ENCODE measurements at regions not wholly inside any gene's neighbourhood (a gene's known extent, or its start where the extent isn't known, plus 50 kb on each side); places are given as distances from the start of the nearest gene placed in this dataset.

DNA sequence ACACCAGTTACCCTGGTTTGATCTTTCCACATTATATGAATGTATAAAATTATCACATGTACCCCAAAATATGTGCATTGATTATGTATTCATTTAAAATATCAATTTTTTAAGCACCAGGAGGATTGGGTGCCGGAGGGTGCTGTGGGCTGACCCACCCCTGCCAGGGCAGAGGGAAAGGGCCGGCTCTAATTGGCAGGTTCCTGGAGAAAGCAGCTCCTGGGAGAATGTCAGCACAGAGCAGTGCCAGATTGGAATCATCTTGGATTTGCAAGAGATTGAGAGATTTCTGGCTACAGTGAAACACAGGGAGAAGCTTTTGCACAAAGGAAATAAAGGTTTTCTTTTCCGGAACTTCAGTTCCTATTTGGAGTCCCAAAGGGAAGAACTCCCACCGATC, 264.4 kb upstream of the TCERG1L start:
- DNase-seq (no peak), ATAC-seq (ENCODE audit: poor library complexity) (no peak)
- H3K27ac Mint-ChIP-seq, result no peak overlapping the region
- no peaks in the 10 kb centered on the region for H3K4me1 ChIP-seq (ENCODE audit: insufficient read depth, low read length)
- H3K4me3 ChIP-seq (ENCODE audit: low read length), result no peak overlapping the region
- H3K36me3 ChIP-seq (ENCODE audit: insufficient read depth, low read length), result no peaks in the 10 kb centered on the region
- H3K9me3 Mint-ChIP-seq, result no peaks in the 10 kb centered on the region
- TF ChIP-seq, protein P1, sequence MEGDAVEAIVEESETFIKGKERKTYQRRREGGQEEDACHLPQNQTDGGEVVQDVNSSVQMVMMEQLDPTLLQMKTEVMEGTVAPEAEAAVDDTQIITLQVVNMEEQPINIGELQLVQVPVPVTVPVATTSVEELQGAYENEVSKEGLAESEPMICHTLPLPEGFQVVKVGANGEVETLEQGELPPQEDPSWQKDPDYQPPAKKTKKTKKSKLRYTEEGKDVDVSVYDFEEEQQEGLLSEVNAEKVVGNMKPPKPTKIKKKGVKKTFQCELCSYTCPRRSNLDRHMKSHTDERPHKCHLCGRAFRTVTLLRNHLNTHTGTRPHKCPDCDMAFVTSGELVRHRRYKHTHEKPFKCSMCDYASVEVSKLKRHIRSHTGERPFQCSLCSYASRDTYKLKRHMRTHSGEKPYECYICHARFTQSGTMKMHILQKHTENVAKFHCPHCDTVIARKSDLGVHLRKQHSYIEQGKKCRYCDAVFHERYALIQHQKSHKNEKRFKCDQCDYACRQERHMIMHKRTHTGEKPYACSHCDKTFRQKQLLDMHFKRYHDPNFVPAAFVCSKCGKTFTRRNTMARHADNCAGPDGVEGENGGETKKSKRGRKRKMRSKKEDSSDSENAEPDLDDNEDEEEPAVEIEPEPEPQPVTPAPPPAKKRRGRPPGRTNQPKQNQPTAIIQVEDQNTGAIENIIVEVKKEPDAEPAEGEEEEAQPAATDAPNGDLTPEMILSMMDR (IDR thresholded peaks at IDR 0.05), result no peak
- H3K36me3 Mint-ChIP-seq (ENCODE audit: low read depth), result no peaks in the 10 kb centered on the region
- no peaks in the 10 kb centered on the region for H3K27me3 Mint-ChIP-seq
- ChIA-PET POLR2A (no interaction called here), CTCF (no interaction called here)
- H3K9me3 ChIP-seq (ENCODE audit: control insufficient read depth in 1 of 2, insufficient read depth in 1 of 2, low read length in 2 of 2), result peaks cover 0 to 32% of the 10 kb centered on the region in 2 experiments
- H3K4me1 Mint-ChIP-seq (ENCODE audit: low read depth), result no peaks in the 10 kb centered on the region
- H3K4me3 Mint-ChIP-seq, result no peak overlapping the region
- H3K27ac ChIP-seq (ENCODE audit: low read depth in 1 of 2, low read length in 2 of 2), result no peak overlapping the region
- intact Hi-C loops (cut with DNase I, micrococcal nuclease), result no loop called here
- no peaks in the 10 kb centered on the region for H3K27me3 ChIP-seq (ENCODE audit: control insufficient read depth in 1 of 2, insufficient read depth in 2 of 2, low read length in 2 of 2)

GRCh38 chr10:131576341-131577177, 265.0 kb upstream of the TCERG1L start:
- TF ChIP-seq, protein P1 (IDR thresholded peaks at IDR 0.05), result no peak
- Histone ChIP-seq H3K27ac (ENCODE audit: low read depth in 1 of 2, low read length in 2 of 2) (no peak overlapping the region), H3K4me1 (ENCODE audit: insufficient read depth, low read length) (no peaks in the 10 kb centered on the region), H3K36me3 (ENCODE audit: insufficient read depth, low read length) (no peaks in the 10 kb centered on the region), H3K4me3 (ENCODE audit: low read length) (no peak overlapping the region), H3K27me3 (ENCODE audit: control insufficient read depth in 1 of 2, insufficient read depth in 2 of 2, low read length in 2 of 2) (no peaks in the 10 kb centered on the region), H3K9me3 (ENCODE audit: control insufficient read depth in 1 of 2, insufficient read depth in 1 of 2, low read length in 2 of 2) (peaks cover 0 to 32% of the 10 kb centered on the region in 2 experiments)
- ATAC-seq (ENCODE audit: poor library complexity), result no peak
- no peak for DNase-seq
- Mint-ChIP-seq H3K4me1 (ENCODE audit: low read depth) (no peaks in the 10 kb centered on the region), H3K9me3 (no peaks in the 10 kb centered on the region), H3K4me3 (no peak overlapping the region), H3K36me3 (ENCODE audit: low read depth) (no peaks in the 10 kb centered on the region), H3K27me3 (no peaks in the 10 kb centered on the region), H3K27ac (no peak overlapping the region)
- ChIA-PET CTCF (no interaction called here), POLR2A (no interaction called here)
- intact Hi-C loops (cut with DNase I, micrococcal nuclease), result no loop called here

DNA sequence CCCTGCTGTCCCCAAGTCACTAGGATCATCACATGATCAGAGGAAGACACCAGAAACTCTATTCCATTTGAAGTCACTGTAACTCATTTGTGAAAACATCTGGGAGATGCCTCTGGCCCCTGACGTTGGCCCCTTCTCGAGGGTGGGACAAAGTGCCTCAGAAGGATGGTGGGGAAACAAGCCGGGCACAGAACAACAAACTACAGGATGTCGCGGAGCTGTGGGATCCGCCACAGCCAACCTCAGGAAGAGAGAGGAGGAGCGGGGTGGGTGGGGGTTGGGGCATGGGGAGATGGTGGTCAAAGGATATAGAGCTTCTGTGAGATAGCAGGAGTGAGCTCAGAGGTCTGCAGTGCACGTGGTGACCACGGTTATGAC, 265.6 kb upstream of the TCERG1L start:
- Mint-ChIP-seq H3K27me3 (no peaks in the 10 kb centered on the region), H3K4me3 (no peak overlapping the region), H3K9me3 (no peaks in the 10 kb centered on the region), H3K4me1 (ENCODE audit: low read depth) (no peaks in the 10 kb centered on the region), H3K36me3 (ENCODE audit: low read depth) (no peaks in the 10 kb centered on the region), H3K27ac (no peak overlapping the region)
- ChIA-PET POLR2A (no interaction called here), CTCF (no interaction called here)
- no peak overlapping the region for H3K4me3 ChIP-seq (ENCODE audit: low read length)
- ATAC-seq (ENCODE audit: poor library complexity), result no peak
- intact Hi-C loops (cut with DNase I, micrococcal nuclease), result no loop called here
- TF ChIP-seq, protein P1 (IDR thresholded peaks at IDR 0.05), result no peak
- no peak for DNase-seq
- H3K4me1 ChIP-seq (ENCODE audit: insufficient read depth, low read length), result no peaks in the 10 kb centered on the region
- peaks cover 0 to 32% of the 10 kb centered on the region in 2 experiments for H3K9me3 ChIP-seq (ENCODE audit: control insufficient read depth in 1 of 2, insufficient read depth in 1 of 2, low read length in 2 of 2)
- no peak overlapping the region for H3K27ac ChIP-seq (ENCODE audit: low read depth in 1 of 2, low read length in 2 of 2)
- H3K36me3 ChIP-seq (ENCODE audit: insufficient read depth, low read length), result no peaks in the 10 kb centered on the region
- H3K27me3 ChIP-seq (ENCODE audit: control insufficient read depth in 1 of 2, insufficient read depth in 2 of 2, low read length in 2 of 2), result no peaks in the 10 kb centered on the region
